ENCODE measurements at regions not wholly inside any gene's neighbourhood (a gene's known extent, or its start where the extent isn't known, plus 50 kb on each side); places are given as distances from the start of the nearest gene placed in this dataset.

- no peak for TF ChIP-seq CTCF (IDR thresholded peaks at IDR 0.05; ENCODE audit: poor library complexity, severe bottlenecking)
- TF ChIP-seq EZH2 (IDR thresholded peaks at IDR 0.05; ENCODE audit: borderline replicate concordance, insufficient read depth, low read length, poor library complexity, severe bottlenecking): no peak
- no peak for TF ChIP-seq POLR2AphosphoS5 (IDR thresholded peaks at IDR 0.05)
These were observed 107.6 kb upstream of the APCDD1 start for GRCh38 chr18:10346749-10347415.
